ENCODE measurements at regions not wholly inside any gene's neighbourhood (a gene's known extent, or its start where the extent isn't known, plus 50 kb on each side); places are given as distances from the start of the nearest gene placed in this dataset.

DNA sequence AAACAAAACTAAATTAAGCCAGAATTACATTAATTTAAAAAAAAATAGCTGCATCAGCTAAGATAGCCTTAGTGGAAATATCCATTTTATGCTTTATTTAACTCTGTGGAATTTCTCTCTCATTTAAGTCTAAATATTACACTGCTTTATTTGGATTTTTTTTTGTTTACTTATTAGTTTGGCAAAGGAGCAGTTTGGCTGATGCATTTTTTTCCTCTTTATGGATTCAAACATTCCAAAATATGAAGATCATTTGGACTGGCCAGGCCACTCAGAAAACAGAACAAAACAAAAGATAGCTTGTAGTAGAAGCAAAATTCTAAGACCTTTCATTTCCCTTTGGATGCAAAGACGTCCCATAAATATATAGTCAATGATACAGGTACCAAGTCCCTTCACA lies 707.3 kb upstream of the UBE2E2 start:
- TF ChIP-seq ZNF253 (CRISPR knock-in tag; conservative IDR thresholded peaks at IDR 0.05): no peak
- TF ChIP-seq TEAD4 (IDR thresholded peaks at IDR 0.05; ENCODE audit: low read length): no peak
- TF ChIP-seq TEAD4 (CRISPR knock-in tag; IDR thresholded peaks at IDR 0.05; ENCODE audit: borderline replicate concordance): no peak
- TF ChIP-seq RCOR1 (IDR thresholded peaks at IDR 0.05; ENCODE audit: borderline replicate concordance in 1 of 2, low read depth in 2 of 2, low read length in 2 of 2): no peak
- no peak for TF ChIP-seq SP2 (IDR thresholded peaks at IDR 0.05; ENCODE audit: extremely low read depth, low read depth, low read length, poor library complexity, severe bottlenecking)
- TF ChIP-seq, protein P1, sequence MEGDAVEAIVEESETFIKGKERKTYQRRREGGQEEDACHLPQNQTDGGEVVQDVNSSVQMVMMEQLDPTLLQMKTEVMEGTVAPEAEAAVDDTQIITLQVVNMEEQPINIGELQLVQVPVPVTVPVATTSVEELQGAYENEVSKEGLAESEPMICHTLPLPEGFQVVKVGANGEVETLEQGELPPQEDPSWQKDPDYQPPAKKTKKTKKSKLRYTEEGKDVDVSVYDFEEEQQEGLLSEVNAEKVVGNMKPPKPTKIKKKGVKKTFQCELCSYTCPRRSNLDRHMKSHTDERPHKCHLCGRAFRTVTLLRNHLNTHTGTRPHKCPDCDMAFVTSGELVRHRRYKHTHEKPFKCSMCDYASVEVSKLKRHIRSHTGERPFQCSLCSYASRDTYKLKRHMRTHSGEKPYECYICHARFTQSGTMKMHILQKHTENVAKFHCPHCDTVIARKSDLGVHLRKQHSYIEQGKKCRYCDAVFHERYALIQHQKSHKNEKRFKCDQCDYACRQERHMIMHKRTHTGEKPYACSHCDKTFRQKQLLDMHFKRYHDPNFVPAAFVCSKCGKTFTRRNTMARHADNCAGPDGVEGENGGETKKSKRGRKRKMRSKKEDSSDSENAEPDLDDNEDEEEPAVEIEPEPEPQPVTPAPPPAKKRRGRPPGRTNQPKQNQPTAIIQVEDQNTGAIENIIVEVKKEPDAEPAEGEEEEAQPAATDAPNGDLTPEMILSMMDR (IDR thresholded peaks at IDR 0.05 in 2 of 3, conservative IDR thresholded peaks at IDR 0.05 in 1 of 3; ENCODE audit: insufficient read depth in 2 of 3, low read depth in 1 of 3, low read length in 3 of 3): no peak
- TF ChIP-seq ZNF133 (CRISPR knock-in tag; IDR thresholded peaks at IDR 0.05): no peak
- no peak for TF ChIP-seq SMARCB1 (IDR thresholded peaks at IDR 0.05; ENCODE audit: insufficient read length, low read depth)
- TF ChIP-seq, protein P2, sequence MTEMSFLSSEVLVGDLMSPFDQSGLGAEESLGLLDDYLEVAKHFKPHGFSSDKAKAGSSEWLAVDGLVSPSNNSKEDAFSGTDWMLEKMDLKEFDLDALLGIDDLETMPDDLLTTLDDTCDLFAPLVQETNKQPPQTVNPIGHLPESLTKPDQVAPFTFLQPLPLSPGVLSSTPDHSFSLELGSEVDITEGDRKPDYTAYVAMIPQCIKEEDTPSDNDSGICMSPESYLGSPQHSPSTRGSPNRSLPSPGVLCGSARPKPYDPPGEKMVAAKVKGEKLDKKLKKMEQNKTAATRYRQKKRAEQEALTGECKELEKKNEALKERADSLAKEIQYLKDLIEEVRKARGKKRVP (CRISPR knock-in tag; IDR thresholded peaks at IDR 0.05): no peak
- TF ChIP-seq SUPT5H (IDR thresholded peaks at IDR 0.05): no peak
- TF ChIP-seq ZZZ3 (IDR thresholded peaks at IDR 0.05): no peak
- TF ChIP-seq SRSF7 (optimal IDR thresholded peaks at IDR 0.05; ENCODE audit: low read depth, low read length): no peak
- TF ChIP-seq NRF1 (conservative IDR thresholded peaks at IDR 0.05 in 1 of 2, IDR thresholded peaks at IDR 0.05 in 1 of 2): no peak
- no peak for TF ChIP-seq NR3C1 (CRISPR knock-in tag; IDR thresholded peaks at IDR 0.05)
- no peak for TF ChIP-seq MTA3 (IDR thresholded peaks at IDR 0.05; ENCODE audit: borderline replicate concordance)
